GM18499 (cell line): ENCODE measurements at regions not wholly inside any gene's neighbourhood (a gene's known extent, or its start where the extent isn't known, plus 50 kb on each side); places are given as distances from the start of the nearest gene placed in this dataset.

ENCODE experiments used
- ATAC-seq: cut with Tn5 transposase; IDR thresholded peaks from one replicate; pipeline ENCODE4 v1.9.1; 2021; ENCODE audit warnings: moderate number of reproducible peaks; ENCODE audit not compliant: insufficient read depth, unreplicated experiment

- ATAC-seq, result no peak
These were observed 492.1 kb downstream of the MAFB start for GRCh38 chr20:40196846-40197436.

- no peak for ATAC-seq
These were observed 493.3 kb downstream of the MAFB start for GRCh38 chr20:40195742-40196141.

DNA sequence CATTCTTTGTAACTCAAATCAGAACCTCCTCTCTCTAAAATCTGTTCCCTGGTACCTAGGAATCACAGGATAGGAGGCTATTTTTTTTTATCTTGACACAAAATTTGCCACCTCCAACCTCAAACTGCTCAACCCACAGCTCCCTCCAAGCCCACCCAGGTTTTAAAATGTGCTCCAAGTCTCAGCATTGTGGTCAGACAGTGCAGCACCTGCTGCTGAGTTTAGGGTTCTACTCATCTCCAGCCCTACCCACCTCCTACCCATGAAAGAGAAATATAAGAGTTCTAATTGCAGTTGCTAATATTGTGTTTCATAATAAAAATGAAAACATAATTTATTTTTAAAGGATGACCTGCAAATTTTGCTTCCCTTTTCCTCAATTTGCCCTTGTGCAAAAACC lies 496.5 kb downstream of the MAFB start:
- ATAC-seq, result no peak

DNA sequence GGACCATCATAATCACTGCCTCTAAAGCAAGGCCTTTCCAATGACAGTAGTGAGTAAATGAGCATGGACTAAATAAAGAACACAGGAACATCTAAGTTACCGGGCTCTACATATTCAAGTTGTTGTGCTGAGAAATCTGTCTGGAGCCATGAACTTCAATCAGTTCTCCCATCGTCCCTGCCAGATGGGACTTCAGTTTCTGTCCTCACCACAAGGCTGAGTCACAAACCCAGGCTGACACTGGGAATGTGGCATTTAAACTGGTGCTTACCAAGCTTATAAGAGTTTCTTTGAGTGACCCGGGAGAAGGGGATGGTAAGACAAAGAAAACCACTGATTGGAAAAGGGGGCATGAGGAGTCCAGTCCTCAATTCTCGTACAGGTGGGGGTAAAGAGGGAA lies 497.0 kb downstream of the MAFB start:
- ATAC-seq, result no peak

- ATAC-seq, result no peak
These were observed 497.5 kb downstream of the MAFB start for GRCh38 chr20:40191573-40191972.

GRCh38 chr20:40189621-40190020 lies 499.4 kb downstream of the MAFB start:
- ATAC-seq, result no peak

- no peak for ATAC-seq
These were observed 500.7 kb downstream of the MAFB start for GRCh38 chr20:40188319-40188718.

DNA sequence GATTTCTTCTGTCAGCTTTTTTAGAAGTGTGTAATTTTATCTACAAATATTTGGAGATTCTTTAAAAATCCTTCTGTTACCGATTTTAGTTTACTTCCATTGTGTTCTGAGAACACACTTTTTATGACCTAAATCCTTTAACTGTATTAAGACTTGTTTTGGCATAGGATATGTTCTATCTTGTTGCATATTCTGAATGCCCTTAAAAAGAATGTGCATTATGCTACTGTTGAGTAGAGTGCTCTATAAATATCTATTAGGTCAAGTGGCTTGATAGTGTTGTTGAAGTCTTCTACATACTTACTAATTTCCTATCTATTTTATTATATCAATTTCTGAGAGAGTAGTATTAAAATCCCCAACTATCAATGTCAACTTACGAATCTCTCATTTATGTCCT lies 502.2 kb downstream of the MAFB start:
- no peak for ATAC-seq

DNA sequence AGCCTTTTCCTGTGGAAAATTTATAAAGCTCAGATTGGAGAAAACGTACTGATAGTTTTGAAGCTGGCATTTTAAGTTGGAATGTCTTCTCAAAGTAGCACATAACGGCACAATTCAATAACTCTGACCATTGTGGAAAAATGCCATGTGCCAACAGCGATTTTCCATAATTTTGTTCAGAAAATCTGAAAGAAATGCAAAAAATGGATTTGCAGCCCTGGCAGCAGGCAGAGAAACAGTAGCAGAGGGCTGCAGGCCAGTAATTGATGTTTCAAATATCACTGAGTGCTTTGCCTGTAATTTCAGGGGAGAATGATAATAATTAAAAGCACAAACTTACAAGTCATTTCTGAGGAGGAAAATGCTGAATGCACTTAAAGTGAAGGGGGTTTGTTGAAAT lies 507.4 kb downstream of the MAFB start:
- ATAC-seq, result no peak

DNA sequence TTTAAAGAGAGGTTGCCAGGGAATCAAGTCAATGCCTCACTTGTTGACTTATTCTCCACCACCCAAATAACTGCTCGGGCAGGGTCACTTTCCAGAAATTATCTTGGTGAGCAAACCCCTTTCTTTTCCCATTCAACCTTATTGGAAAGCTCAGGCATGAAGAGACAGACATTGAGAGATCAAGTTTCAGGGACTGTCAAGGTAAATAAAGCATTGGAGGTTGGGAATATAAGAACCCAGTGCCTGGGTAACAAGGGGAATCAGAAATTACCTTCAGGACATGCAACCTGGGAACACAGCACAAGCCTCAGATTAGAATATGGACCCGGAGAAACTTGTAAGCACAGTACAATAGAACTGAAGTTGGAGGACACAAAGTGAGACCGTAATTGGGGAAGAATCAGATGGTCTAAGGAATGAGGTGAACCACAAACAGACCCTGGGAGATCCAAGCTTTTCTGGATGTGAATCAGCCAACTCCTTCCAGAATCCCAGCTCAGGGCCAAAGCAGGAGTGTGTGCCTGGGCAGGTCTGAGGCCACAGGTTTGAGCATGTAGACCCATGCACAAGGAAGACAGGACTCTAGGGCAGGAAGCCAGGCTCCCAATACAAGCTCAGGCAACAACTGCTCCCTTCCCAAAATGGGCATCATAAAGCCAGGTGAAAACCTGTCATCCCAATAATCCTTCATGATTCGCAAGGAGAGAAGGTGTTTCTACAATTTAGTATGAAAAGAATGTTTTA lies 512.8 kb downstream of the MAFB start:
- no peak for ATAC-seq

GRCh38 chr20:40175296-40175695 lies 513.7 kb downstream of the MAFB start:
- no peak for ATAC-seq

DNA sequence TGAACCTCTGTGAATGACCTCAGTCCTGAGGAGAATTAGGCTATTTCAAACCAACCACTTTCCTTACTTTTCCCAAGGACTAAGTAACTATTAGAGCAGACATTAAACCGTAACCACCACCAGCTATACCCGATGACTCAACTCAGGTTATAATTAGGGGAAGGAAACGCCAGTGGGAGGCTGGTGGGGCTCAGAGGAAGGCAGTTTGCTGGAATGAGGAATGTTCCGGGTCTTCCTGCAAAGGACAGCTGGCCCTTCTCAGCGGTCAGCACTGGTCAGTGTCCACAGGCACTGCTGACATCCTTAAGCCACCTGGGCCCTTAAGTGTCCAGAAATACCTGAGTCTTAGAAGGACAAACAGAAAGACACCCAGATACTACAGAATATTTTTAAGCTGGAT lies 515.2 kb downstream of the MAFB start:
- no peak for ATAC-seq

- ATAC-seq, result no peak
These were observed 519.9 kb downstream of the MAFB start for GRCh38 chr20:40168981-40169620.

GRCh38 chr20:40161391-40161790 lies 527.6 kb downstream of the MAFB start:
- no peak for ATAC-seq

DNA sequence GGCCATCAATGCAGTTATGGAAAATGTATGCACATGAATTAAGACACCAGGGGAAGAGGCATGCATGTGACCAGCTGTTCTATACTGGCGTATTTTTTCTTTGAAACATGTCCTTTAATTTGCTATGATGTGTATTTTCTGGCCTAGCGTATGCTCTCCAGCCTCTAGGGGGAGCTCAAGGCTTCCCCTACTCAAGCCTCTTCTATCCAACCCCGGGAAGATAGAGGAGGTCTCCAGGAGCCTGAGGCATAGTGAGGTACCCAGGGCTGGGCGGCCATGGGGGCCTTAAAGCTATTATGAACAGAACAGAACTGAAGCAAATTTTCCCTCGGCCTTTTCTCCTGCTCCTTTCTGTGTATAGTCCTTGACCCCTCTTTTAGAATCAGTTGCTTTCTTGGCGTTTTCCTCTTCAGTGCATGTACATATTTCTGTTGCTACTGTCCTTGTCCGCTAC lies 528.9 kb downstream of the MAFB start:
- ATAC-seq, result no peak

GRCh38 chr20:40159276-40159675 lies 529.8 kb downstream of the MAFB start:
- no peak for ATAC-seq

GRCh38 chr20:40156600-40157317 lies 532.3 kb downstream of the MAFB start:
- peak; percentile 93 for ATAC-seq

DNA sequence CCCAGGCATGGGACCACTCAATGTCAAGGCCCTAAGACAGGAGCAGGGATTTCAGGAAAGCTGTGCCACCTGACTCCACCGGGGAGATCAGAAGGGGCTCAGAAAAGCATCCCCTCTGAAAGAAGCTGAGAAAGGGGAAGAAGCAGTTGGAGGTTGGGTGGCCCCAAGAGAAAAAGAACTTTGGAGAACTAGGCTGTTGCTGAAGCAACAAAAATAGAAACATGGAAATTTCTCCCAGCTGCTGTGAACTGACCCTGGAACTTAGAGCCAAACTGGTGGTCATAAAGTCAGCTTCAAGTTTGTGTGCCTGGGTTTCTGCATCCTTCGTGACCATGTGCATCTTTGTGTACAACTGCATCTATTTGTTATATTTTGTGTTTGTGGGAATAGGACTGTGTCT lies 534.5 kb downstream of the MAFB start:
- ATAC-seq, result no peak

DNA sequence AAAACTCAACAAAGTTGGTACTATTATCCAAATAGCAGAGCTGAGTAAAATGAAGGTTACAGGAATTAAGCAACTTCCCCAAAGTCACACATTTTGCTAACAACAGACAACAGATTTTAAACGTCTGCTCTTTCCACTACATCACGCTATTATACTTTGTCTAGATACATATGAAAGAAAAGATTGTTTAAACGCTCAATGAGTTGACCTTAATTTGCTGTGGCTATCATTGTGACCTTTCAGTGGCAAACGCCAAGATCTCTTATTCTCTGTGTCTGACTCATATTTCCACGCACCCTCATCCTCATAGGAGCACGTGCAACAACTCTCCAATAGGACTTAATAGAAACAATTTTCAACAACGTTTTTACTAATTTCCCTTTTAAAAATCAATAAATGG lies 540.1 kb downstream of the MAFB start:
- no peak for ATAC-seq

- ATAC-seq, result no peak
These were observed 543.0 kb downstream of the MAFB start for GRCh38 chr20:40146071-40146470.

GRCh38 chr20:40144581-40144980 lies 544.5 kb downstream of the MAFB start:
- ATAC-seq, result no peak
